GM19240 (cell line): ENCODE measurements at regions not wholly inside any gene's neighbourhood (a gene's known extent, or its start where the extent isn't known, plus 50 kb on each side); places are given as distances from the start of the nearest gene placed in this dataset.
"Not testable (repeated sequence)": the region's sequence is repeated elsewhere in the genome, so short reads cannot be mapped to it uniquely, and the experiment has no call there.

Experiments
- DNase-seq: peaks from one replicate; pipeline ENCODE4 v3.0.0; 2011; ENCODE audit warnings: low spot score; ENCODE audit not compliant: insufficient read length

GRCh38 chr5:17399931-17400330, 98.1 kb upstream of the TAF11L2 start:
- DNase-seq = no peak

GRCh38 chr5:17400724-17401469, 97.1 kb upstream of the TAF11L2 start:
- DNase-seq = no peak

- no peak for DNase-seq
Observed at GRCh38 chr5:17401470-17402288, 96.4 kb upstream of the TAF11L2 start.

- no peak for DNase-seq
Observed at GRCh38 chr5:17402289-17403121, 95.5 kb upstream of the TAF11L2 start.

GRCh38 chr5:17403695-17404490, 94.1 kb upstream of the TAF11L2 start:
- DNase-seq = no peak

- DNase-seq = no peak
Observed at GRCh38 chr5:17405976-17406375, 92.1 kb upstream of the TAF11L2 start.

GRCh38 chr5:17406423-17406838, 91.6 kb upstream of the TAF11L2 start:
- no peak for DNase-seq

GRCh38 chr5:17411436-17412402, 86.3 kb upstream of the TAF11L2 start:
- DNase-seq = no peak

- no peak for DNase-seq
Observed at GRCh38 chr5:17412760-17413671, 85.0 kb upstream of the TAF11L2 start.

- no peak for DNase-seq
Observed at GRCh38 chr5:17413691-17414090, 84.3 kb upstream of the TAF11L2 start.

GRCh38 chr5:17415321-17415758, 82.7 kb upstream of the TAF11L2 start:
- no peak for DNase-seq

- not testable (repeated sequence) for DNase-seq
Observed at GRCh38 chr5:17416374-17416773, 81.7 kb upstream of the TAF11L2 start.

GRCh38 chr5:17424674-17425073, 73.4 kb upstream of the TAF11L2 start:
- DNase-seq = no peak

- no peak for DNase-seq
Observed at GRCh38 chr5:17425385-17426070, 72.5 kb upstream of the TAF11L2 start.

- no peak for DNase-seq
Observed at GRCh38 chr5:17426104-17426749, 71.8 kb upstream of the TAF11L2 start.

- DNase-seq = no peak
Observed at GRCh38 chr5:17428176-17428800, 69.7 kb upstream of the TAF11L2 start.

GRCh38 chr5:17429353-17429752, 68.7 kb upstream of the TAF11L2 start:
- no peak for DNase-seq
